ENCODE measurements at regions not wholly inside any gene's neighbourhood (a gene's known extent, or its start where the extent isn't known, plus 50 kb on each side); places are given as distances from the start of the nearest gene placed in this dataset.
A peak's percentile ranks its signal among the peaks of the same experiment; 100 is the strongest.

GRCh38 chr4:62402088-62402806 is 1202.1 kb downstream of the ADGRL3 start:
- Mint-ChIP-seq H3K27me3 (ENCODE audit: insufficient read depth, low read depth, poor library complexity) (peaks cover 3% of the 10 kb centered on the region), H3K27ac (no peak overlapping the region), H3K36me3 (ENCODE audit: low read depth) (no peaks in the 10 kb centered on the region), H3K4me3 (no peak overlapping the region), H3K9me3 (no peaks in the 10 kb centered on the region), H3K4me1 (no peaks in the 10 kb centered on the region)
- Histone ChIP-seq H3K27me3 (ENCODE audit: insufficient read depth) (no peaks in the 10 kb centered on the region), H3K36me3 (ENCODE audit: insufficient read depth) (no peaks in the 10 kb centered on the region), H4K20me1 (replicated peaks; ENCODE audit: insufficient read depth) (no peaks in the 10 kb centered on the region), H3K4me2 (no peak overlapping the region), H3K4me1 (ENCODE audit: insufficient read depth) (no peaks in the 10 kb centered on the region), H3K79me2 (replicated peaks; ENCODE audit: insufficient read depth) (no peaks in the 10 kb centered on the region), H3K9me2 (ENCODE audit: insufficient read depth) (peaks cover 3% of the 10 kb centered on the region; the same call in 1 of the 2 replicates), H3F3A (replicated peaks; ENCODE audit: low read depth) (no peaks in the 10 kb centered on the region), H3K27ac (ENCODE audit: low read depth) (no peak overlapping the region), H3K4me3 (no peak overlapping the region), H2AFZ (no peak overlapping the region)
- no peak for DNase-seq (ENCODE audit: low spot score)
- no peak for ATAC-seq
- TF ChIP-seq ETS1 (IDR thresholded peaks at IDR 0.05) (no peak), POLR2AphosphoS5 (IDR thresholded peaks at IDR 0.05; ENCODE audit: low read depth) (no peak), STAT1 (IDR thresholded peaks at IDR 0.05; ENCODE audit: unreplicated experiment) (no peak), NANOG (IDR thresholded peaks at IDR 0.05; ENCODE audit: borderline replicate concordance) (no peak), REST (IDR thresholded peaks at IDR 0.05; ENCODE audit: unreplicated experiment) (no peak)

- Mint-ChIP-seq H3K4me3 (no peak overlapping the region), H3K9me3 (no peaks in the 10 kb centered on the region), H3K27ac (no peak overlapping the region), H3K27me3 (ENCODE audit: insufficient read depth, low read depth, poor library complexity) (no peaks in the 10 kb centered on the region), H3K36me3 (ENCODE audit: low read depth) (no peaks in the 10 kb centered on the region), H3K4me1 (no peaks in the 10 kb centered on the region)
- Histone ChIP-seq H3K4me2 (no peak overlapping the region), H3K36me3 (ENCODE audit: insufficient read depth) (no peaks in the 10 kb centered on the region), H3K79me2 (replicated peaks; ENCODE audit: insufficient read depth) (no peaks in the 10 kb centered on the region), H3K27me3 (ENCODE audit: insufficient read depth) (no peaks in the 10 kb centered on the region), H4K20me1 (replicated peaks; ENCODE audit: insufficient read depth) (no peaks in the 10 kb centered on the region), H2AFZ (peak overlapping the region; percentile 69; the same call in 1 of the 2 replicates), H3K9me2 (ENCODE audit: insufficient read depth) (no peaks in the 10 kb centered on the region), H3K27ac (ENCODE audit: low read depth) (no peak overlapping the region), H3K4me3 (no peak overlapping the region), H3K4me1 (ENCODE audit: insufficient read depth) (no peaks in the 10 kb centered on the region), H3F3A (replicated peaks; ENCODE audit: low read depth) (no peaks in the 10 kb centered on the region)
- ATAC-seq (no peak), DNase-seq (ENCODE audit: low spot score) (peak; percentile 8)
- TF ChIP-seq EZH2 (IDR thresholded peaks at IDR 0.05; ENCODE audit: low read depth, unreplicated experiment) (no peak), ETS1 (IDR thresholded peaks at IDR 0.05) (no peak), POLR2AphosphoS5 (IDR thresholded peaks at IDR 0.05; ENCODE audit: low read depth) (no peak), JUNB (IDR thresholded peaks at IDR 0.05; ENCODE audit: unreplicated experiment) (no peak), ZNF114 (CRISPR knock-in tag; IDR thresholded peaks at IDR 0.05) (no peak)
These were observed 1199.1 kb downstream of the ADGRL3 start for GRCh38 chr4:62399242-62399641.
